GM12878 (cell line): ENCODE measurements at regions not wholly inside any gene's neighbourhood (a gene's known extent, or its start where the extent isn't known, plus 50 kb on each side); places are given as distances from the start of the nearest gene placed in this dataset.

Experiments
- ATAC-seq: fragments of 200-7000 bp; cut with Tn5 transposase; 3 replicates; pipeline ENCODE4 v1.9.1; 2020; ENCODE audit warnings: mild to moderate bottlenecking, moderate library complexity
- BruUV-seq: library from RNA; stranded (reverse); fragments of 400-500 nt; replicated peaks from 2 replicates; lab custom pipeline; 2021; lab: Mats Ljungman, UMichigan
- CTCF ChIA-PET: fragments of 300-600 bp; sonication (Branson Sonifier 250); formaldehyde crosslinking; extraction: SDS; loops from one replicate; lab custom pipeline; 2021; ENCODE audit warnings: inconsistent platforms; lab: Yijun Ruan, JAX
- POLR2A ChIA-PET: fragments of 350-600 bp; formaldehyde crosslinking; extraction: SDS; loops from one replicate; lab custom pipeline; 2021; ENCODE audit warnings: inconsistent platforms; lab: Charles Lee
- RAD21 ChIA-PET: fragments of 300-600 bp; sonication (Branson Sonifier 250); formaldehyde crosslinking; loops from one replicate; lab custom pipeline; 2023; ENCODE audit warnings: antibody characterized with exemption; ENCODE audit not compliant: unreplicated experiment; lab: Charles Lee
- SMC1A ChIA-PET: fragments of 300-600 bp; sonication (Branson Sonifier 250); formaldehyde crosslinking; loops from one replicate; lab custom pipeline; 2023; ENCODE audit not compliant: unreplicated experiment, uncharacterized antibody; lab: Charles Lee
- DNase-seq: peaks from one replicate; pipeline ENCODE4 v3.0.0-alpha.2; 2011; ENCODE audit warnings: low read depth, low spot score
- FAIRE-seq: peaks from 3 replicates; lab custom pipeline; 2011; peaks lifted over from hg19 to GRCh38; lab: Jason Lieb, UNC
- H2AFZ ChIP-seq: 2 replicates; pipeline ENCODE4 v1.6.0; 2011; ENCODE audit warnings: low read depth, low read length, control low read depth; ENCODE audit not compliant: control insufficient read depth
- H3K27ac ChIP-seq: 2 replicates; pipeline ENCODE4 v1.5.1; 2011; ENCODE audit warnings: control low read depth; ENCODE audit not compliant: control insufficient read depth, insufficient read depth
- H3K27me3 ChIP-seq, 2 experiments: replicated peaks in 1 of 2; 2 replicates each; pipeline versions ENCODE4 v1.6.0 to v1.6.1; 2011; ENCODE audit warnings: low read length in 1 of 2; ENCODE audit not compliant: control insufficient read depth in 2 of 2, insufficient read depth in 2 of 2
- H3K36me3 ChIP-seq, 2 experiments: 2 replicates each; pipeline ENCODE4 v1.5.1; 2011; ENCODE audit warnings: low read length in 1 of 2; ENCODE audit not compliant: control insufficient read depth in 2 of 2, insufficient read depth in 2 of 2
- H3K4me1 ChIP-seq: 2 replicates; pipeline ENCODE4 v1.6.1; 2011; ENCODE audit warnings: mild to moderate bottlenecking, low read length, moderate library complexity, mixed read lengths; ENCODE audit not compliant: control insufficient read depth, insufficient read depth
- H3K4me2 ChIP-seq: 2 replicates; pipeline ENCODE4 v1.6.0; 2011; ENCODE audit warnings: control low read depth; ENCODE audit not compliant: control insufficient read depth, insufficient read depth
- H3K4me3 ChIP-seq: fragments of 200-600 bp; sonication (generic); 2 replicates; pipeline ENCODE4 v1.5.1; 2016
- H3K79me2 ChIP-seq: 2 replicates; pipeline ENCODE4 v1.6.0; 2011; ENCODE audit warnings: low read length; ENCODE audit not compliant: control insufficient read depth, insufficient read depth
- H3K9ac ChIP-seq: 2 replicates; pipeline ENCODE4 v1.8.0; 2011; ENCODE audit warnings: low read length, control low read depth, mixed read lengths; ENCODE audit not compliant: control insufficient read depth, insufficient read depth
- H3K9me3 ChIP-seq: replicated peaks from 3 replicates; pipeline ENCODE4 v1.5.1; 2011; ENCODE audit warnings: mild to moderate bottlenecking, low read length; ENCODE audit not compliant: control insufficient read depth, insufficient read depth
- H4K20me1 ChIP-seq: 2 replicates; pipeline ENCODE4 v1.6.0; 2011; ENCODE audit not compliant: control insufficient read depth, insufficient read depth
- BCL3 ChIP-seq: IDR thresholded peaks from 2 replicates; pipeline ENCODE4 v1.6.1; 2011; ENCODE audit warnings: borderline replicate concordance, low read depth, mild to moderate bottlenecking, moderate library complexity, low read length; ENCODE audit not compliant: insufficient read depth, poor library complexity, severe bottlenecking
- BMI1 ChIP-seq: fragments of 450-650 bp; IDR thresholded peaks from 2 replicates; pipeline ENCODE4 v1.6.1; 2016; ENCODE audit warnings: mild to moderate bottlenecking, moderate library complexity, borderline replicate concordance
- ELK1 ChIP-seq: IDR thresholded peaks from 2 replicates; pipeline ENCODE4 v1.6.1; 2012; ENCODE audit warnings: low read depth, low read length, improper control_type of control experiment
- RAD51 ChIP-seq: fragments of 450-650 bp; IDR thresholded peaks from 2 replicates; pipeline ENCODE4 v1.6.1; 2016; ENCODE audit warnings: moderate library complexity, mild to moderate bottlenecking, inconsistent platforms
- REST ChIP-seq: IDR thresholded peaks from 2 replicates; pipeline ENCODE4 v1.6.1; 2012; ENCODE audit warnings: mild to moderate bottlenecking, low read depth, low read length
- SMAD5 ChIP-seq: IDR thresholded peaks from 2 replicates; pipeline ENCODE4 v1.6.1; 2016; ENCODE audit warnings: antibody characterized with exemption, low read depth
- SP1 ChIP-seq: IDR thresholded peaks from one replicate; pipeline ENCODE4 v1.6.1; 2011; ENCODE audit warnings: low read depth, low read length
- TCF12 ChIP-seq: IDR thresholded peaks from 2 replicates; pipeline ENCODE4 v1.6.1; 2011; ENCODE audit warnings: low read depth, mild to moderate bottlenecking, low read length
- WGBS: methylation state at CpG from one replicate; pipeline ENCODE4 v1.1.6; 2016; ENCODE audit warnings: low lambda C conversion rate; ENCODE audit not compliant: insufficient replicate concordance, insufficient coverage; ENCODE audit errors: missing lambda C conversion rate; 5-methylcytosine and 5-hydroxymethylcytosine counted together
- in situ Hi-C: fragments of 300-500 bp; cut with MboI; formaldehyde crosslinking; loops from 9 replicates; pipeline ENCODE4 v1.14.3; 2018; ENCODE audit warnings: mixed read lengths
- intact Hi-C: fragments of 100-400 bp; cut with micrococcal nuclease; formaldehyde crosslinking; loops from one replicate; pipeline ENCODE4 v1.14.2; 2022; ENCODE audit not compliant: unreplicated experiment
- TF ChIP-seq, protein P1 (sequence below): fragments of 450-650 bp; IDR thresholded peaks from 2 replicates; pipeline ENCODE4 v1.6.1; 2016; ENCODE audit warnings: mild to moderate bottlenecking
- TF ChIP-seq, protein P2 (sequence below), 3 experiments: IDR thresholded peaks in 2 of 3; conservative IDR thresholded peaks in 1 of 3; 2 replicates each; pipeline ENCODE4 v1.5.1; 2011; ENCODE audit warnings: low read depth in 3 of 3, low read length in 3 of 3, mild to moderate bottlenecking in 3 of 3, control low read depth in 2 of 3, moderate library complexity in 2 of 3, inconsistent platforms in 1 of 3, mixed read lengths in 1 of 3; ENCODE audit not compliant: control insufficient read depth in 2 of 3, insufficient read depth in 1 of 3; ENCODE audit errors: extremely low read depth in 1 of 3

DNA sequence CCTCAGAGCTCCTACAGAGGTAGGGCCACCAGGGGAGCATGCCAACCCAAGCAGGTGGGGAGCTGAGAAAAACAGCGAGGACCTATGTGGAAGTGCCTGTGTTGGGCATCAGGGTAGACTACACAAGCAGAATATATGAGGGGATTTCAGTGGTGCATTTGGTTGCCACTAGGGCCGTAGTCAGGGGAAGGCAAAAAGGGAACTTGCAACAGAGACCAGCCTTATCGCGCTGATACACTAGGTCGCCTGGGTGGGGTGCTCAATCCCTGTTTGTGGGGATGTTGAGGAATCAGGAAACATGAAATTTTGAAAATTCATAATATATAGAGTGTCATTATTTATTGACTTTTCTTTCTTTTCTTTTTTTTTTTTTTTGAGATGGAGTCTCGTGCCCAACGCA is 370.9 kb upstream of the PRR16 start (continued):
- TF ChIP-seq BCL3 = no peak
- TF ChIP-seq ELK1 = no peak

- H2AFZ ChIP-seq = no peak overlapping the region
- H3K9ac ChIP-seq = no peak overlapping the region
- ATAC-seq = peak; percentile 51
- no peak overlapping the region for H3K4me2 ChIP-seq
- no peaks in the 10 kb centered on the region for H3K27me3 ChIP-seq
- SMC1A ChIA-PET = no interaction called here
- no peak for DNase-seq
- RAD21 ChIA-PET = no interaction called here
- CTCF ChIA-PET = interaction anchor here (0.6 kb wide), 1 partner anchor 55 kb away, joined by 3 read pairs; no protein-coding TSS in a partner anchor
- TF ChIP-seq RAD51 (no peak), BMI1 (no peak), REST (no peak), SP1 (no peak), SMAD5 (no peak), TCF12 (no peak)
- TF ChIP-seq, protein P1, sequence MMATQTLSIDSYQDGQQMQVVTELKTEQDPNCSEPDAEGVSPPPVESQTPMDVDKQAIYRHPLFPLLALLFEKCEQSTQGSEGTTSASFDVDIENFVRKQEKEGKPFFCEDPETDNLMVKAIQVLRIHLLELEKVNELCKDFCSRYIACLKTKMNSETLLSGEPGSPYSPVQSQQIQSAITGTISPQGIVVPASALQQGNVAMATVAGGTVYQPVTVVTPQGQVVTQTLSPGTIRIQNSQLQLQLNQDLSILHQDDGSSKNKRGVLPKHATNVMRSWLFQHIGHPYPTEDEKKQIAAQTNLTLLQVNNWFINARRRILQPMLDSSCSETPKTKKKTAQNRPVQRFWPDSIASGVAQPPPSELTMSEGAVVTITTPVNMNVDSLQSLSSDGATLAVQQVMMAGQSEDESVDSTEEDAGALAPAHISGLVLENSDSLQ = peak; percentile 46; the same call in 1 of the 2 replicates
- TF ChIP-seq, protein P2, sequence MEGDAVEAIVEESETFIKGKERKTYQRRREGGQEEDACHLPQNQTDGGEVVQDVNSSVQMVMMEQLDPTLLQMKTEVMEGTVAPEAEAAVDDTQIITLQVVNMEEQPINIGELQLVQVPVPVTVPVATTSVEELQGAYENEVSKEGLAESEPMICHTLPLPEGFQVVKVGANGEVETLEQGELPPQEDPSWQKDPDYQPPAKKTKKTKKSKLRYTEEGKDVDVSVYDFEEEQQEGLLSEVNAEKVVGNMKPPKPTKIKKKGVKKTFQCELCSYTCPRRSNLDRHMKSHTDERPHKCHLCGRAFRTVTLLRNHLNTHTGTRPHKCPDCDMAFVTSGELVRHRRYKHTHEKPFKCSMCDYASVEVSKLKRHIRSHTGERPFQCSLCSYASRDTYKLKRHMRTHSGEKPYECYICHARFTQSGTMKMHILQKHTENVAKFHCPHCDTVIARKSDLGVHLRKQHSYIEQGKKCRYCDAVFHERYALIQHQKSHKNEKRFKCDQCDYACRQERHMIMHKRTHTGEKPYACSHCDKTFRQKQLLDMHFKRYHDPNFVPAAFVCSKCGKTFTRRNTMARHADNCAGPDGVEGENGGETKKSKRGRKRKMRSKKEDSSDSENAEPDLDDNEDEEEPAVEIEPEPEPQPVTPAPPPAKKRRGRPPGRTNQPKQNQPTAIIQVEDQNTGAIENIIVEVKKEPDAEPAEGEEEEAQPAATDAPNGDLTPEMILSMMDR (IDR thresholded peaks at IDR 0.05 in 2 of 3, conservative IDR thresholded peaks at IDR 0.05 in 1 of 3; ENCODE audit: control insufficient read depth in 2 of 3, extremely low read depth in 1 of 3, insufficient read depth in 1 of 3, low read depth in 3 of 3, low read length in 3 of 3) = no peak
- no peaks in the 10 kb centered on the region for H3K9me3 ChIP-seq
- intact Hi-C loops = no loop called here
- H4K20me1 ChIP-seq = no peaks in the 10 kb centered on the region
- no TSS peak for BruUV-seq
- FAIRE-seq = no peak
- no peaks in the 10 kb centered on the region for H3K4me1 ChIP-seq
- in situ Hi-C loops = no loop called here
- H3K79me2 ChIP-seq = no peaks in the 10 kb centered on the region
- WGBS = 0% methylated on average over 3 of the region's 3 CpGs
- no peaks in the 10 kb centered on the region for H3K36me3 ChIP-seq
- no peak overlapping the region for H3K4me3 ChIP-seq
- POLR2A ChIA-PET = no interaction called here
- H3K27ac ChIP-seq = no peak overlapping the region
Observed at GRCh38 chr5:120096413-120096812, 367.7 kb upstream of the PRR16 start.
